Left renal cortex interstitium (tissue), 4 donors: ENCODE measurements at regions not wholly inside any gene's neighbourhood (a gene's known extent, or its start where the extent isn't known, plus 50 kb on each side); places are given as distances from the start of the nearest gene placed in this dataset.

Experiments used
- DNase-seq, 4 donors: peaks; one replicate each; pipeline ENCODE4 v3.0.0-alpha.2; 2013; ENCODE audit warnings: low read depth in 4 of 4, low spot score in 2 of 4, missing footprints in 1 of 4

DNA sequence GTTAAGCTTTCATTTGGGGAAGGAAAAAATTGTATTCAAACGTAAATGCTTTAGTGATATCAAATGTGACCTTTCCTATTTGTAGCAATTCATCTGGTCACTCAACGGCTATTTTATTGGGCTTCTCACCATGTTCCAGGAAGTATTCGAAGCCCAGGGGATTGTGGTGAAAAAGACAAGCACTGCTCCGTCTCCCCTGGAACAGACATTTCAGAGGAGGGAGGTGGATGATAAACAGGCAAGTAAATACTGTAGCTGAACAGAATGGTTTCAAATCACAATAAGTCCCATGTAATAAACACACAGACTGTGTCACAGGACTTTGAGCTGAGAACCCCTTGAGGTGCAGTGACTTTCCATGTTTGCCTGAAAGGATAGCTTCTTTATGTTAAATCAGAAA, 464.7 kb upstream of the HNRNPA3 start:
- DNase-seq = no peak

DNA sequence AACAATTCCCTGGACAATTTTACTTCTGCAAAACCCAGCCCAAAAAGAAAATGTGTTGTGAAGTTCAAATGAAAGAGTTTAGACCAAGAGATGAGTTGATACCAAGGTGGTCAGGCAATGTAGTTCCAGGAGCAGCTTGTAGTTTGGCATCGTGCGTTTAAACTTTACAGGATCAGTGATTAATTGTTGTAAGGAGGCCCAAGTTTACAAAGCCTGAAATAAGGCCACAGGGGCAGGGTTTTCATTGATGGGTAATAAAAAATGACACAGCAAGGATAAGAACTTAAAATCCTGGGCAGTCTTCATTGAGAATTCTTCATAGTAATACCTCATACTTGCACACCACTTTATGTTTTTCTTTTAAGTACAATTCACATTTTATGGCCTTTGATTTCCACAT, 463.9 kb upstream of the HNRNPA3 start:
- no peak for DNase-seq

DNA sequence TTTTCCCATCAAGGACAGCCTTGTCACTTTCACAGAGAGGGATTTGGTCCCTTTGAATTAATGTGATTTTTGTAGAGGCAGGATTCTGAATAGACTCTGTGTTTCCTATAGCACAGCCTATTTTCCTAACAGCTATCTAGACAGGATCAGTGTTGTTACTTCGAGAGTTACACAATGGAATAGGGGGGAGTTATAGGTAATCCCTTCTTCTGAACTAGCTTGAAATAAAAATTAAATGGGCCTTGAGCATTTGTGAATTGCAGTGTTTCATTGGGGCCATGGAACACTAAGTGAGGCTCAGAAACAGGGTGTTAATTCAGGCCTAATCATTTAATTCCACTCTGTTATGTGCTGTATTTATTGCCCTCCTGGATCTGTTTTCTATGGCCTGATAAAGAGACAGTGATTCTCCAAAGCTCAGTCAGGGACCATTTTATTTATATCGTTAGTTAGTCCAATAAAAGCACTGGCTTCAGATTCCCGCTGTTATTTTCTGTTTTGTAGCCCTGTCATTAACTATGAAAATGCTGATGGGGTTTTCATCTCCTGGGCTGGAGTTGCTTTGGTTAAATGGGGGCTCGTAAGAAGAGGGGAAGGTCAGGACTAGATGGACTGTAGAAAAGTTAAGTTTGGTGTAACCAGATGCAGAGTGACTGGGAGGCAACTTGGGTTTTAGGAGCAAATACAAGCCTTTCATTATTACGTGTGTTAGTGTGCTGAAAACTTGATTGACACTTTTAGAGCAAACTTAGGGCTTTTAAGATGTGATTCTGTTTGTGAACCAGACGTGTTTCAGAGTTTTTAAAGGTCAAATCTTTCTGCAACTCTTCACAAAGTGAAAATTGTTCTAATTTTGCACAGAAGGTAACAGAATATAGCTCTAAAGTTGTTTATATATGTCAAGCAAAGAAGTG, 461.0 kb upstream of the HNRNPA3 start:
- no peak for DNase-seq

DNA sequence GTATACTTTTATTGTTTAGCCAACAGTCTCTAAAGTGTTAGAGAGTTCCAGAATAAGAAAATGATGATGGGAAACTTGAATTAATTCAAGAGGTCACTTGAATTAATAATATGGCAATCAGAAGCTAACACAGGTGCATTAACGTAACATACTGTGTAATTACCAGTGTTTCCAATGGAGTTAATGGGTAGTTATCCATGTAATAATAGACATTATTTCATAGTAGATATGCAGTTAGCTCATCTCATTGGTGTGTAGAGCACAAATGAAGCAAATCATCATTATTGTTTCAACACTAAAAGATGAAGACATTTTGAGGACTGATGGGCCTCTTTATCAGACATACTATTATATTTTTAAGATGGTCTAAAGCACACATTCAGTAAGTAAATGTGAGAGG, 460.3 kb upstream of the HNRNPA3 start:
- DNase-seq = no peak

DNA sequence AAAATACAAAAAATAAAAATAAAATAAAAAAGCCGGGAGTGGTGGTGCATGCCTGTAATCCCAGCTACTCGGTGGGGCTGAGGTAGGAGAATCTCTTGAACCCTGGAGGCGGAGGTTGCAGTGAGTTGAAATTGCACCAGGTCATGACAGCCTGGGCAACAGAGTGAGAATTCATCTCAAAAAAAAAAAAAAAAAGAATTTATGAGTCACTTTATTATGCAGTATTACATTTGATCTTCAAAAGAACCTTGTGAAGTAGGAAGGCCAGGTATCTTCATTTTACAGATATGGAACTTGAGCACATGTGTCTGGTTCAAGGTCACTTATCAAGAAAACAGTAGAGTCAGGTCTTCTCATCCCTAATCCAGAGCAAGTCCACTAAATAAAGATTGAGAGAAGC, 459.4 kb upstream of the HNRNPA3 start:
- no peak for DNase-seq

DNA sequence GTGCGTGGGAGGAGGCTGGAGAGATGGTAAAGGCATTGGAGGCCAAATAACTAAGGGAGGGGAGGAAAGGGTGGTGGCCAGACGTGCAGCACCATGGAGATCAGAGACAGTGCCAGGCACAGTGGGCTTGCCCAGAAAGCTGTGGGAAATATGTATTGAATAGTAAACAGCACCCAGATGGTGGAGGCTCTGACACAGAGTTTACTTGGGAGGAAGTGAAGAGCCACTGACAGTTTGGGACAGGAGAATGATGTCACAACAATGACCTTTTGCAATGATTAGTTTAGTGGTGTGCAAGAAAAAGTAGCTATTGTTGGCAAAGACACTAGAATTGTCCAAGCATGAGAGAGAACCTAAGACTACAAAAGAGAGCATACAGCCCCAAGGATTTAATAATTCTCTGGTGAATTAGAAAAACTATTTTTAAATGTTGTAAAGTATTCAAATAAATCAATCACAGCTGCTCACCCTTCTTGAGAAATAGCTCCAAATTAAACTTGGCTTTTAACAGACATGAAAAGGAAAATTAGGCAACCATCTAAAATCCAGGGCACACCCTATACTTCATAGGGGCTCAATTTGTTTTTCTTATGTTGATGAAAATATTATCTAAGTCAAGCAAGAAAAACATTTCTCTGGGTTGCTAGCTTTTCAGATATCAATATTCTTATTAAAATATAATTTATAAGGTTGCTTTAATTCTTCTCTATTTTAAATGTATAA, 458.7 kb upstream of the HNRNPA3 start:
- DNase-seq = no peak

DNA sequence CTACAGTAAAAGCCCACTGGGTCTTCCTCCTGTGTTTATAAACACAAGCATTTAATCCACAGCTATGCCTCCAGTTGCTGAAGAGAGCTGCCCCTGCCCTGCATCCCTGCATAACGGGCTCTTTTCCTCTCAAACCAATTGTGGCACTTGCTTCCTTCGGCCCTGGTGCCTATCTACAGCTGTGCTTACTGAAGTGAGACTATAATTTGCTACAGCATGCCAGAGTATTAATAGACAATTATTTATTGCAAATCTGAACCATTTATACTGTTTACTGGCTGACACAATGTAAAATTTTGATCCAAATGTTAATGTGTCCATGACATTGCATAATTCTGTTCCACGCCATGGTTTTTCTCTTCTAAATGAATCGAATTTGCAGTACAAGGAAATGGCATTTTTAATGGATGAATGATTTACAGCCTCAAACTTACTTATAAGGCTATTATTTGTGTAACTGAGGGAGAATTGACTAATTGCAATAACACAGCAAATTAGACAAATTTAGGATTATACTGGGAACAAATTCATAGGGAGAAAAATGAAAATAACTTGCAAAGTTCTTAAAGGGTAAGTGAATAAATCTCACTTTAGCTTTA, 457.0 kb upstream of the HNRNPA3 start:
- DNase-seq = no peak

DNA sequence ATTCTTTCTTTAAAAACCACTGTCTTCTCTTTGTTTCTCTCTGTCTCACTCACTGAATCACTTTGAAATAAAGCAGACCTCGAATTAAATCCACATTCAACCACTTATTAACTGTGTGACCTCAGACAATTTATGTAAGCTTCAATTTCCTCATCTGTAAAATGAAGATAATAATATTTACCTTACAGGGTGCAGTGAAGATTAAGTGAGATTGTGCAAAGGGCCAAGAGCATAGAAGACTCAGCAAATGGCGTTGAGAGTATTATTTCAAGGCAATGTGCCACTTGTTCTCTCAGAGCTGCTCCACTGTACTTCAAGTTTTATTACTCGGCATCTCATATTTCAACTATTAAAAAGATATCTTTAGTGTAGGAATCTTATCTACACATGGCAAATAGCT, 454.2 kb upstream of the HNRNPA3 start:
- DNase-seq = no peak

DNA sequence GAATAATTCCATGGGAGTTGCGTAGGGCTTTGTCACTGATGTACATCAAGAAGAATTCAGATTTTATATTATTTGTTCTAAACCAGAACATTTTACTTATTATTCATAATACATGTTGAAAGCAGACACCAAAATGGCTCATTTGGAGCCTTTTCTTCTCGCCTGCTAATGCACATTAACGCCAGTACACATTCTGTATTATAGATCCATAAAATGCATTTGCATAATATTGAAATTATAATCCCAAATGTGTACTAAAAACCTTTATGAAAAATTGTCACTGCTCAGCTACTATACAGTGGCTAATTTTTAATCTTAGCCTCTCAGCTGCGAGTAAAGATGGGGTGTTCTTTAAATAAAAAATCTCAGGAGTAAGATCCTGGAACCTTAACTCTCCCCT, 452.2 kb upstream of the HNRNPA3 start:
- no peak for DNase-seq

DNA sequence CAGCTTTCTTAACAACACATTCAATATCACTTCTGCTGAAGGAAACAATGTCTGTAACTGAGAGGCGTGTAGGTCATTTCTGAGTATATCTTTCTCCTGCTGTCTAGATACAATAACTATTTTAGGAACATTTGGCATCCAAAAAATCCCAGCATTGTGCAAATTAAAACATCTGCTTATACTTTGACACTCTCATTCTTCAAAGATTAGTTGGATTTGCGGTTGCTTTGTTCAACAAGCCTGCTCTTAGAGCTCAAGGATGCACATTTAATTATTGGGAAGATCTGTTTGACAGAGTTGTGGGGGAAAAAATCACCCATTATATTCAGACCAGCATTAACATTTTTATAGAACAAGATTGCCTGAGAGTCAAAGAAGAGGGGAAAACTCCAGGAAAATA, 449.5 kb upstream of the HNRNPA3 start:
- no peak for DNase-seq

DNA sequence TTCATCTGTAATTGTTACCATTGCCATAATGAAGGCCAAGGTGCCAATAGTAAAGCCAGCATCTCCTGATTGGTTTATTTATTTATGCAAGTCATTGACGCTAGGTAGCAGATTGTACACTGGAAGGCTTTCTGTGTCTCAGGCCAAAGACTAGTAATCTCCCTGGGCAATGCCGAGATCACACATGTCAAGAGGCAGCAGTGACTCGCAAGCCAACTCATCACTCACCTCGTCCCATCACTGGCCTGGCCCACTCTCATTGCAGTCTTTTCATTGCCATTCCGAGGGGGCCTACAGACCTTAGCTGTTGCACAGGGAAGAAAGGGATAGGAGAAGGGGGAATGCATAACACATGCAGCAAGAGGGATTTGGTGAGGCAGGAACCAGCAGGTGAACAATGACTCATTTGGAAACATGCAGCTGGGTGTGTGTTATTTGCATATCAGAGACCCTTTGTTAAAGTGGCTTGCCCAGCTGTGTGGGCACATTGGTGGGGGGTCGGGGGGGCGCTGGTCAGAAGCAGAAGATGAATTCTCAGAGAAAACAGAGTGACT, 448.7 kb upstream of the HNRNPA3 start:
- no peak for DNase-seq

DNA sequence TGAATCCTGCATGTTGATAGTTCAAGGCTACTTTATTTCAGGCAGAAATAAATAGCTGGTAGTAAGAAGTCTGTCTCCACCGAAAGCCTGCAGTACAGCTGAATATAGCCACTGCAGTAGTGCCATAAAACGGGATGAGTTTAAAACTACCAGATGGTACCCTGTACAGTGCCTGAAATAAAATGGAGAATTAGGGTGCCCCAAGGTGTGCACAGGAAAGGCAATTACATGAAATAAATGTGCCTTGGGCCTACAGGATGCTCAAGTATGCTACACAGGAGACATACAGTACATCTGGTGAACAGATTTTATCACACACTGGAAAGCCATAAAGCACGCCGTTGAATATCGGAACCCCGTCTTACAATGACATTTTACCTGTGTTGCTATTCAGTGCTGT, 447.7 kb upstream of the HNRNPA3 start:
- DNase-seq = no peak

DNA sequence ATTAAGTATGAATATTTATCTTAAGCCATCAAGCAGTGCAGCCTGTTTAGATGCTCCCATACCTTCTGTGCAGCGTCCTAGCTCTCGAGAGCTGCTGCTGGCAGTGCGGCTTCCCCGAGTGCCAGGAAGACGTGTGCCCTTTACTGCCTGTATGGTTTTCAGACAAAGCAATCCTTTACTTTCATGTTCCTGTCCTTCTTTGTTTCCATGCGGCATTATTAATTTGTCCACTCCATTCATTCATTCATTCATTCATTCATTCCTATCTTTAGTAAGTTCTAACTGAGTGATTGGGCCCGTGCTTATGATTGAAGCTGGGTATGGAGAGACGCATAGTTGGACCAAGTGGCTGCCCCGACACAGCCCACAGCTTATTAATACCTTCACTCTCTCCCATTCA, 446.6 kb upstream of the HNRNPA3 start:
- no peak for DNase-seq

DNA sequence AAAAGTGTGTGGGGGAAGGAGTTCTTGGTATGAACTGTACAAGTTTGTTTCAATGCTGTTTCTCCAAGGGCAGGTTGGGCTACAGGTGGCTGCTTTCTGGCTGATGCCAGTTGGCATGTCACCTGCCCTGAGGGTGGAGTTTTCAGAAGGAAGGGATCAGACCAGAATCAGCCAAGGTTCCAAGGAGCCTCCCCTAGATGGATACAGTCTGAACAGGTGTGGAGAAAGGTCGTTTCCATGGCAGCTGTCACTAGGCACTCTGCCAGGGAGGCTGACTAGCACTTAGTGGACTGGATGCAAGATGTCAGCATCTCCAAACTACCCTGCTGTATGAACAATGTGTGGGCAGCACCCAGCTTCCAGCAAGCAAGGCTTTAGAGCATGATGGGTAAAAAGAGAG, 444.4 kb upstream of the HNRNPA3 start:
- DNase-seq = no peak

DNA sequence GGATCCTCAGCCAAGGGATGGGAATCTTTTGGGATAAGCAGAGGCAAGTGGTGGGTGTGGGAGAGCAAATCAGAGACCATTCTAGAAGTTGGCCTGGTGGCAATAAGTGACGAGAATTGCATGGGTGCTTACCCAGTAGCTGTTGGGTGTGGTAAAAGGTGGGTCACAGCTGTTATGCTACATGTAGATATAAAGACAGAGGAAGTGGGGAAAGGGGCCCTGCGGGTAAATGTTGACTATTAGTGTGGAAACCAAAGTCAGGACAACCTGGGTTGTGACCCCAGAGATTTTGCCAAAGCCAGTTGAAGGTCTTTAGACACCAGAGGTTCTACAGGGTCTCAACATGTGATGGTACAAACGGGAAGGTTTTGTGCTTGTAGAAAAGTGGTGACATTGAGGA, 443.6 kb upstream of the HNRNPA3 start:
- no peak for DNase-seq

DNA sequence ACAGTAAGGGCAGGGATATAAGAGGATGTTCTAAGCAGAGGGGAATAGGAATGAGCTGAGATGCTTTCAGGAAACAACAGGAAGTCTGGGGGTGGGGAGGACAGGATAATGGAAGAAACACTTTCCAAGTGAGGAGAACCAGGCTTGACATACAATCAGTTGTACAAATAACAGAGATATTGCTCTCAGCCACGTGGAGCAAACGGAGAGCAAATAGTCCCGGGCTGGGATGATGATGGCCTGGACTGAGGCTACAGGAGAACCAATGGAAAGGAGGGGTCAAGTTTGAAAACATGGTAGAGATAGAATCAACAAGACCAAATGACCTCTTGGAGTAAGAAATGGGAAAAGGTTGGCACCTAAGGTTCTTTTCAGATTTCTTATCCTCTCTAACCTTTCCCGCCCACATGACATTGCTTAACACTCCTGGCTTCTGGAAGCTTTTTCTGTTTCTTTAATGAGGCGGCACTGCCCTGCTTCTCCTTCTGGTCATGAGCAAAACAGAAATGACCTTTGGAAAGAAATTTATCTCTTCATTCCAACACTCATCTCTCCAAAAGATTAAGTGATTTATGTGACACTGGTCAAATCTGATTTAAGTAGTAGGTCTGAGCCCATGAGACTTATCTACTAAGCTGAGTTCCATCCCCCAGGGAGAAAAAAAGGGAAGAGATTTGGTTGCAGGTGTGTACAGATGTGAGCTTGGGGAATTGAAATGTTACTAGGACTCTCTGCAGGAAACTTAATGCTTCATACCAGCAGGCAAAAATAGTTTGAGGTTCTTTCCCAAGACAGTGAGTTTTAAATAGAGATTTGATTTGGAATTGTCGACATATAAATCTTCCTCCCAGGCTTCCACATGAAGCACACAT, 442.9 kb upstream of the HNRNPA3 start:
- DNase-seq = no peak

DNA sequence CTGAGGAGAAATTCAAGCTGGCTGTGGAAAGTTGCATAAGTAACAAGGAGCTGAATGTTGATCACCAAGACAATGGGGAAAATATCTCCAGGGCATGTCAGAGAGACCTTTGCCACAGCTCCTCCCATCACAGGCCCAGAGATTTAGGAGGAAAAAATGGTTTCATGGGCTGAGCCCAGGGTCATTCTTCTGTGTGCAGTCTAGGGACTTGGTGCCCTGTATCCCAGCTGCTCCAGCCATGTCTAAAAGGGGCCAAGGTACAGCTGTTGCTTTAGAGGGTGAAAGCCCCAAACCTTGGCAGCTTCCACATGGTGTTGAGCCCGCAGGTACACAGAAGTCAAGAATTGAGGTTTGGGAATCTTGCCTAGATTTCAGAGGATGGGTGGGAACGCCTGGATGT, 439.8 kb upstream of the HNRNPA3 start:
- no peak for DNase-seq

DNA sequence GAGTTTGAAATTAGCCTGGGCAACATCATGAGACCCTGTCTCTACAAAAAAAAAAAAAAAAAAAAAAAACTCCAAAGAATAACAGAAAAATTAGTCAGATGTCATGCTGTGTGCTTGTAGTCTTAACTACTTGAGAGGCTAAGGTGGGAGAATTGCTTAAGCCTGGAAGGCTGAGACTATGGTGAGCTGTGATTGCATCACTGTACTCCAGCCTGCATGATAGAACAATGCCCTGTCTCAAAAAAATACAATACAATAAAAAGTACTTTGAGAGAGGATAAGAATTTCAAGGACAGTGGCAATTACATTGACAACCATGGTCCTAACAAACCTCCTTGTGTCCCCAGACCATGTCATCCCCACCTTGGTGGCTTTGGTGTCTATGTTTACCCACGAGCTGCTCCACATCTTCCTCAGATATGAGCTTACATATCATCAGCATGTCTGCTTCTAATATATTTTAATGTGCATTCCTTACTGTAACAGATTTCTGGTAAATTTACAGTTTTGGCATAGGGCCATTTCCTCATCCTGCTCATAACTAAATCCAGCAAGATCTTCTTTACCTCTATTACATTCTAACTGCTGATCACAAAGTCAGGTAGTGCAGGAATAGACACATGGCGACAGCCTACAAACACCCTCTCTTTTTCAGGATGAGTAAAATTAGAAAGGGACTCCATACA, 437.7 kb upstream of the HNRNPA3 start:
- no peak for DNase-seq

DNA sequence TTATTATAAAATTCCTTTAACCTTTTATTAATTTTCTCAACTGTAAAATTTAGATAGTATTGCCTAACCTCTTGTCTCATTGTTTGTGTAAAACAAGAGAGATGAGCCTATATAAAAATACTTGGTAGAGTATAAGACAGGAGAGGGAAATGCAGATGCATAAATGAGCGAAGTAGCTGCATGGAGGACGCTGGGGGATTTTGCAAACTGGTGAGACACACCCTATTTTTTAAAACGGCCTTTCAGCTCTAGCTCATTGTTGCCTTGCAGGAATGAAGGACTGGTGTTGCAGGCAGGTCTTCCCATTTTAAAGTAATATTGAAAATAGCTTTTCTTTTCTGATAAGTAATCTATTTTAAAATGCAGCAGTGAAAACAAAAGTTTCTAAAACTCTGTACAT, 435.3 kb upstream of the HNRNPA3 start:
- no peak for DNase-seq

DNA sequence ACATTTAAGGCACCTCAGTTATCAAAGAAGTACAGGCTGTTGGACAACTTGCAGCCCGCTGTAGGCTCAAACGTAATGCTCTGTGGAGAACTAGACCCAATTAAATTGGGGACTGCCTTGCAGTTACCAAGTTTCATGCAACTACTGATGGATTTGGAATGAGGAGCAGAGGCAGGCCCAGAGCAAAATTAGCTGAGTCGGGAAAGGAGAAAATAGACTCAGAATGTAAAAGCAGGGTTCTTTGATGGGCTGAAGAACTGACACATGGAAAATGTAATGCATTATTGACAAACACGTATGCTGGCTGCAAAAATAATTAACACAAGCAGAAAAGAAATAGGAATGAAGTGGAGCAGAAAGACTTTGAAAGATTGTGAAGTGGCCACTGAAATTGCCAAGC, 432.7 kb upstream of the HNRNPA3 start:
- no peak for DNase-seq
